Nephron progenitor cell (in vitro differentiated cells): ENCODE measurements at regions not wholly inside any gene's neighbourhood (a gene's known extent, or its start where the extent isn't known, plus 50 kb on each side); places are given as distances from the start of the nearest gene placed in this dataset.

Experiments
- DNase-seq: peaks from one replicate; pipeline ENCODE4 v3.0.0; 2021
- H3K27ac Mint-ChIP-seq: 2 replicates; pipeline ENCODE4 v1.8.0; 2021; ENCODE audit warnings: mild to moderate bottlenecking, moderate library complexity, mixed read lengths
- H3K27me3 Mint-ChIP-seq: 2 replicates; pipeline ENCODE4 v1.8.0; 2021; ENCODE audit warnings: mild to moderate bottlenecking, low read depth, mixed read lengths; ENCODE audit not compliant: poor library complexity
- H3K36me3 Mint-ChIP-seq: 2 replicates; pipeline ENCODE4 v1.8.0; 2021; ENCODE audit warnings: low read depth, mixed read lengths
- H3K4me1 Mint-ChIP-seq: 2 replicates; pipeline ENCODE4 v1.8.0; 2021; ENCODE audit warnings: mixed read lengths
- H3K4me3 Mint-ChIP-seq: 2 replicates; pipeline ENCODE4 v1.8.0; 2021; ENCODE audit warnings: mild to moderate bottlenecking, moderate library complexity, mixed read lengths
- H3K9me3 Mint-ChIP-seq: 2 replicates; pipeline ENCODE4 v1.8.0; 2021; ENCODE audit warnings: mild to moderate bottlenecking, moderate library complexity, mixed read lengths
- TF ChIP-seq, protein P1 (sequence below): fragments of 200-600 bp; sonication (generic); IDR thresholded peaks from 2 replicates; pipeline ENCODE4 v1.5.0; 2021; ENCODE audit warnings: antibody characterized with exemption

DNA sequence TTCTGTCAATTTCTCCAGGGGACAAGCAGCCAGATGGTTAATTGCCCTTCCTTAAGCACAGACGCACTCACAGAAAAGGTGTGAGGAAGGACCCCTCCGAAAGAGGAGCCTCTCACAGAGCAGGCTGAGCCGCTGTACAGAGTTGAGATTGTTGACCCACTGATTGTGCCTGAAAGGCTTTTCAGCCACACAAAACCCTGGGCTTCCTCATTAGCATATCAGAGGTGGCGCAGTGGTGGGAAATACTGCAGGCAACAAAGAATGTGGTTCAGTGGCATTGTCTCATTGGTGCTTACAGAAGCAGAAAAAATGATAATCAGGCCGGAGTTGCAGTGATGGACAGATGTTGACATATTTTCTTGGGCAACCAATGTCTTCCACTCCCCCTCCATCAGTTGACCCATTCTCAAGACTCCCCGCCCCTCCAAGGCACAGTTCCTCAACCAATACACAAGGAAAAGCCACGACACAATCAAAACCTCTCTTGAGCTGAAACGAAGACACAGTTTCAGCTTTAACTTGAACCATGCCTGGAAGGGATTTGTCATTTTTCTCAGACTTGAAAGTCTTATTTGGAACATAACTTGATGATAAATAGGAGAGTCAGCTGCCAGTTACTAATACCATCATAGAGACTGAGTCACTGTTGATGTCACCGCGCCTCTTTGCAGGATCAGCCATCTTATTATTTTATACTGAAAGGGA, 53.1 kb downstream of the ATXN3L start:
- TF ChIP-seq, protein P1, sequence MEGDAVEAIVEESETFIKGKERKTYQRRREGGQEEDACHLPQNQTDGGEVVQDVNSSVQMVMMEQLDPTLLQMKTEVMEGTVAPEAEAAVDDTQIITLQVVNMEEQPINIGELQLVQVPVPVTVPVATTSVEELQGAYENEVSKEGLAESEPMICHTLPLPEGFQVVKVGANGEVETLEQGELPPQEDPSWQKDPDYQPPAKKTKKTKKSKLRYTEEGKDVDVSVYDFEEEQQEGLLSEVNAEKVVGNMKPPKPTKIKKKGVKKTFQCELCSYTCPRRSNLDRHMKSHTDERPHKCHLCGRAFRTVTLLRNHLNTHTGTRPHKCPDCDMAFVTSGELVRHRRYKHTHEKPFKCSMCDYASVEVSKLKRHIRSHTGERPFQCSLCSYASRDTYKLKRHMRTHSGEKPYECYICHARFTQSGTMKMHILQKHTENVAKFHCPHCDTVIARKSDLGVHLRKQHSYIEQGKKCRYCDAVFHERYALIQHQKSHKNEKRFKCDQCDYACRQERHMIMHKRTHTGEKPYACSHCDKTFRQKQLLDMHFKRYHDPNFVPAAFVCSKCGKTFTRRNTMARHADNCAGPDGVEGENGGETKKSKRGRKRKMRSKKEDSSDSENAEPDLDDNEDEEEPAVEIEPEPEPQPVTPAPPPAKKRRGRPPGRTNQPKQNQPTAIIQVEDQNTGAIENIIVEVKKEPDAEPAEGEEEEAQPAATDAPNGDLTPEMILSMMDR: no peak
- DNase-seq: no peak

DNA sequence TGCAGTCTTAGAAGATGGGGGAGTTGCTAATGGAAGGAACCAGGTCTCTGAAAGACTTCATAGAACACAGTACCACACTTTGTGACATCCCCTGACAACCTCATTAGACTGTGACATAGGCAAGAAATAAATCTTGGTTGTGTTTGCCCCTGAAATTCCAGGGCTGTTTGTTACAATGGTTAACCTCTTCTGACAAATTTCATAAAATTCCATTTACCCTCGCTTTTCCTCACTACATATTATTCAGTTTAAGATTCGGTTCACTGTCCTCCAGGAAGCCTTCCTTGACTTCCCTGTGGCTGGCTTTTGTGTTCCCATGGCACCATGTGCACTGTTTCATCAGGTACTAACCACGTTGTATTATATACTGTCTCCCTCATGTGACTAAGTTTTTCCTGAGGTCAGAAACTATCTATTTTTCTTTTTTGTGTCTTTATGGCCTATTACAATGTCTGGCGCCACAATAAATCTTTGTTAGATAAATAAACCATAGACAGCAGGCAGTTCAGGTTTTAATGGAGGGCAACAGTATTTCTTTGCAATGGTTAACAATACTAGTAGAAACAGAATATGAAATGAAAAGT, 54.2 kb downstream of the ATXN3L start:
- Mint-ChIP-seq H3K9me3 (peaks cover 5% of the 10 kb centered on the region), H3K4me3 (no peak overlapping the region), H3K27ac (no peak overlapping the region), H3K27me3 (no peaks in the 10 kb centered on the region), H3K36me3 (no peaks in the 10 kb centered on the region), H3K4me1 (peaks cover 8% of the 10 kb centered on the region)
- TF ChIP-seq, protein P1: no peak
- DNase-seq: no peak

More for the DNA sequence above, 53.1 kb downstream of the ATXN3L start:
- H3K4me1 Mint-ChIP-seq: peaks cover 1% of the 10 kb centered on the region
- no peak overlapping the region for H3K4me3 Mint-ChIP-seq
- H3K36me3 Mint-ChIP-seq: no peaks in the 10 kb centered on the region
- no peaks in the 10 kb centered on the region for H3K27me3 Mint-ChIP-seq
- H3K9me3 Mint-ChIP-seq: peaks cover 5% of the 10 kb centered on the region
- H3K27ac Mint-ChIP-seq: no peak overlapping the region

DNA sequence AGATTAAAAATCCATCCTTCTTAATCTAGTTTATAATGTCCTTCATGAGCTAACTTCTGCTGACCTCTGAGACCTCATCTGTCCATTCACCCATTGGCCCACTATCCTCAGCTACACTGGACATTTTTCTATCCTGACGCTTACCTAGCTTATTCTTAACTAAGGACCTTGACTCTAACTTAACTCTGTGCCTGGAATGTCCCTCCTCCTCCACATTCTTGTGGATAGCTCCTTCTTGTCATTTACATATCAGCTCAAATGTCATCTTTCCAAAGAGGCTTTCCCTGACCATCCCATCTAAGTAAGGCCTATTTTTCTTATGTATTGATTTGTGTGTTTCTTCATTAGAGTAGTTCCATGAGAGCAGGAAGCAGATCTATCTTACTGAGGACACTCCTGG, 54.7 kb downstream of the ATXN3L start:
- Mint-ChIP-seq H3K27ac (no peak overlapping the region), H3K27me3 (no peaks in the 10 kb centered on the region), H3K4me3 (no peak overlapping the region), H3K36me3 (no peaks in the 10 kb centered on the region), H3K9me3 (peaks cover 5% of the 10 kb centered on the region), H3K4me1 (peaks cover 8% of the 10 kb centered on the region)
- TF ChIP-seq, protein P1: no peak
- no peak for DNase-seq

DNA sequence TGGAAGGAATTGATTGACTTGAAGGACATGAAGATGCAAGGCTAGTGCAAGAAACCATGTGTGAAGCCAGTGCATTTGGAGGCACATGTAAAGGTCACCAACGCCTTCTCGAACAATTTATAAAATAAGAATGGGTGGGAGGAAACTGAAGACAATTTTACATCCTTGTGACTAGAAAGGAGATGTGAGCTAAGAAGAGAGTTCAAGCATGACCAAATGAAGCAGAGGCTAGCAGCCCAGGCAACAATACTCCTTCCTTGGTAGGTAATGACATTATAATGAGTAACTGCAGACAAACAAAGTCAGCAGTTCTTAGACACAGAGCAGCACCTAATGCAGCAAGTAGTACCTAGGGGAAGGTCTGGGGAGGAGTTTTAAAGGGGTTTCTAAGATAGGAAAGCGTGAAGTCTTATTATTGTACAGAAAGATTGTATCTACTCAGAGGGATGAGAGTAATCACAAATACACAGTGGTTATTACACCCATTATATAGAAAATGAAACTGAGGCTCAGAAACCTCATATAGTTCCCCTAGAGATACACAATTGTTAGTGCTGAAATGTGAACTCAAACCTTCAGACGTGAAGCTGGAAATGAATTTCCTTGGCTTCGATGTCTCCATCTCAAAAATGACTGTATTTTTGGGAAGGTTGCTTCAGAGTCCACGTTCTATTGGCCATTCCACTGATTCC, 56.1 kb downstream of the ATXN3L start:
- peaks cover 8% of the 10 kb centered on the region for H3K9me3 Mint-ChIP-seq

DNA sequence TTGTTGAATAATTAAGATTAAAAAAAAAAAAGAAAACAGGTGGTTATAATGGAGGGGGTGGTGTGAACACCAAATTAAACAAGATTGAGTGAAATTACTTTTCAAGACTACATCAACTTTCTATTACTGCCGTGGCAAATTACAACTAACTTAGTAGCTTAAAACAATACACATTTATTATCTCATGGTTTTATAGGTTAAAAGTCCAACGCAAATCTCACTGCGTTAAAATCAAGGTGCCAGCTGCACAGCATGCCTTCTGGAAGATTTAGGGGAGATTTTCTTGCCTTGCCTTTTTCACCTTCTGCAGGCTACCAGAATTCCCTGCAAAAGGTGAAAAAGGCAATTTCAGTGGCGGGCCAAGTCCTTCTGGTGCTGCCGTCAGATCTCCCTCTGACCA, 58.5 kb downstream of the ATXN3L start:
- no peak overlapping the region for H3K4me3 Mint-ChIP-seq
- H3K27me3 Mint-ChIP-seq: no peaks in the 10 kb centered on the region
- TF ChIP-seq, protein P1: no peak
- H3K36me3 Mint-ChIP-seq: no peaks in the 10 kb centered on the region
- peaks cover 12% of the 10 kb centered on the region for H3K9me3 Mint-ChIP-seq
- no peak overlapping the region for H3K27ac Mint-ChIP-seq
- DNase-seq: no peak
- peaks cover 8% of the 10 kb centered on the region for H3K4me1 Mint-ChIP-seq

More for the DNA sequence above, 56.1 kb downstream of the ATXN3L start:
- no peak for DNase-seq
- H3K36me3 Mint-ChIP-seq: no peaks in the 10 kb centered on the region
- H3K4me1 Mint-ChIP-seq: peaks cover 8% of the 10 kb centered on the region
- no peak overlapping the region for H3K4me3 Mint-ChIP-seq
- H3K27me3 Mint-ChIP-seq: no peaks in the 10 kb centered on the region
- H3K27ac Mint-ChIP-seq: no peak overlapping the region
- TF ChIP-seq, protein P1: no peak
